A673 (cell line): ENCODE measurements at regions not wholly inside any gene's neighbourhood (a gene's known extent, or its start where the extent isn't known, plus 50 kb on each side); places are given as distances from the start of the nearest gene placed in this dataset.

Source experiments
- EZH2 ChIP-seq: fragments of 200-600 bp; sonication (generic); IDR thresholded peaks from 2 replicates; pipeline ENCODE4 v1.6.1; 2017; ENCODE audit warnings: borderline replicate concordance, low read depth, mild to moderate bottlenecking, mixed read lengths, antibody characterized with exemption, low read length; ENCODE audit not compliant: poor library complexity, severe bottlenecking
- TF ChIP-seq, protein P1 (sequence below): fragments of 300-800, 200-600 bp; sonication (generic); conservative IDR thresholded peaks from 2 replicates; pipeline ENCODE4 v1.5.1; 2017; ENCODE audit warnings: low read depth, mild to moderate bottlenecking, antibody characterized with exemption, low read length, moderate library complexity, mixed read lengths

DNA sequence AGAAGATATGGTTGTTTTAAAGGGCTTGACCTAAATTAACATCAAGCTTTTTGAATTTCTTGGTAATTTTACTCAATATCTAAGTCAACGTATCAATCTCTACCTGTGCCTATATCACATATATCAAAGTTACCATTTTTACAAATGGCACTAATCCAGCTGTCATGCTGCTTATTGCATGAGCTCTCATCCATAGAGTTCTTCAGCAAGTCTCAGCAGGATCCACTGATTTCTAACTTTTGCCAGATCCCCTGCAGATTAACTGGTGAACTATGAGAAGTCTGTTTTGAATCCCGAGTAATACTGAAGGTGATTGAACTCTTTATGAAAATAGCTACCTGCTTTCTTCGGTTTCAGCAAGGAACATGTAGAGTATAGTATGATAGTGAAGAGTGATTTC lies 1239.8 kb upstream of the ACO1 start:
- TF ChIP-seq, protein P1, sequence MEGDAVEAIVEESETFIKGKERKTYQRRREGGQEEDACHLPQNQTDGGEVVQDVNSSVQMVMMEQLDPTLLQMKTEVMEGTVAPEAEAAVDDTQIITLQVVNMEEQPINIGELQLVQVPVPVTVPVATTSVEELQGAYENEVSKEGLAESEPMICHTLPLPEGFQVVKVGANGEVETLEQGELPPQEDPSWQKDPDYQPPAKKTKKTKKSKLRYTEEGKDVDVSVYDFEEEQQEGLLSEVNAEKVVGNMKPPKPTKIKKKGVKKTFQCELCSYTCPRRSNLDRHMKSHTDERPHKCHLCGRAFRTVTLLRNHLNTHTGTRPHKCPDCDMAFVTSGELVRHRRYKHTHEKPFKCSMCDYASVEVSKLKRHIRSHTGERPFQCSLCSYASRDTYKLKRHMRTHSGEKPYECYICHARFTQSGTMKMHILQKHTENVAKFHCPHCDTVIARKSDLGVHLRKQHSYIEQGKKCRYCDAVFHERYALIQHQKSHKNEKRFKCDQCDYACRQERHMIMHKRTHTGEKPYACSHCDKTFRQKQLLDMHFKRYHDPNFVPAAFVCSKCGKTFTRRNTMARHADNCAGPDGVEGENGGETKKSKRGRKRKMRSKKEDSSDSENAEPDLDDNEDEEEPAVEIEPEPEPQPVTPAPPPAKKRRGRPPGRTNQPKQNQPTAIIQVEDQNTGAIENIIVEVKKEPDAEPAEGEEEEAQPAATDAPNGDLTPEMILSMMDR: no peak
- TF ChIP-seq EZH2: no peak
